Raji (cell line): ENCODE measurements at regions not wholly inside any gene's neighbourhood (a gene's known extent, or its start where the extent isn't known, plus 50 kb on each side); places are given as distances from the start of the nearest gene placed in this dataset.

Source experiments
- POLR2A ChIP-seq: IDR thresholded peaks from 2 replicates; pipeline ENCODE4 v1.6.1; 2011; ENCODE audit warnings: low read depth, low read length, control low read depth; ENCODE audit not compliant: insufficient read depth

DNA sequence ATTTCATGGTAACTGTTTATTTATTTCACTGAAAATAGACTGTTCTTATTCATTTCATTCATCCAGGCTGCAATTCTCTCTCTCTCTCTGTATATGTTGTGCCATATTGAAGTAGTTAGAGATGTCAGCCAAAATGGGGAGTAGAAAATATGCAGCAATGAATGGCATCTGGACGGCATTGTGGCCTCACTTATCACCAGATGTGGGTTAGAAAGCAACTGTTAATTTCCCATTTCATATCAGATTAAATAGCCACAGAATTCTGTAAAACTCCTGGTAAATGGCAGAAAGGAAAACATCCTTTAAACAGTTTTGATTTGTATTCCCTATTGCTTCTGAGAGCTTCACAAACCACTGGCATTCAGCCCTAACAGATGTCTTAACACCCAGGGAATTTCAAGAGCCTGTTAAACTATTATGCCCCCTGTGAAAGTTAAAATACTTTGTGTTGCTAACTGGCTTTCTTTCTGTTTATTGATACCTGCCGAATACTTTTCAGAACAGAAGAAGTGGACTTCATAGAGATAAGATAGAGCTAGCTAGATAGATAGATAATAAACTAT is 1763.3 kb upstream of the MIR17HG start:
- TF ChIP-seq POLR2A: no peak

DNA sequence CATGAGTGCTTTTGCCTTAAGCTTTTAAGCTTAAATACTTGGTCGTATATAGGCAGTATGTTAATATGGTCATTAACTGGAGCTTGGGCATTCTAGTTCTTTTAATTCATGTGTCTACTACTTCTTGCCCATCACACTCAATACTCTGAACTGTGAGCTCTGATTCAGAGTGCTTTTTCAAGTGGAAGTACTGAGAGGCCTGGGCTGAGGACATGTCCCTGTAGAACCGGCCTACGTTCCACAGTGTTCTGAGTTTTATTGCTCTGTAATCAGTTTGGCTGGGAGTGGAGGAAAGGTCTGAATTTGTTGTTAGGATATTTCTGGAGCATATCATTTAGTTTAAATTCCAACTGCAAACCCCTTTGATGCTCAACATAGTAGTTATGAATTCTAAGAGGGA is 1744.8 kb upstream of the MIR17HG start:
- TF ChIP-seq POLR2A: no peak

DNA sequence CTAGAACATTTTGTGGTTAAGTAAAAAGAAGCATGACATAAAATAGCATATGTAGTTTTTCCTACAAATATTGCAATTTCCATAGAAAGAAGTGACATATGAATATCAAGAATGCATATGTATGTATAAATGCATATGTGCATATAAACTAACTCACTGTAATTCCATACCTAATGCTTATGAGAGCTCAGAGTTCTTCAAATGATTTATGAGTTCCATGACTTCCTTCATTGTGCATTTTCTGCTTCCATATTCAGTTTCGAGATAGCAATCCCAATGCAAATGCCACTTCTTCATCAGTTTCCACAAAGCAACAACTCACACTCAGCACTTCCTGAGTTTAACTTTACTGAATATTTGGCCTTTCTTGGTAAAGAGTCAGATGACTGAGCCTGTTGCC is 1744.3 kb upstream of the MIR17HG start:
- TF ChIP-seq POLR2A: no peak

DNA sequence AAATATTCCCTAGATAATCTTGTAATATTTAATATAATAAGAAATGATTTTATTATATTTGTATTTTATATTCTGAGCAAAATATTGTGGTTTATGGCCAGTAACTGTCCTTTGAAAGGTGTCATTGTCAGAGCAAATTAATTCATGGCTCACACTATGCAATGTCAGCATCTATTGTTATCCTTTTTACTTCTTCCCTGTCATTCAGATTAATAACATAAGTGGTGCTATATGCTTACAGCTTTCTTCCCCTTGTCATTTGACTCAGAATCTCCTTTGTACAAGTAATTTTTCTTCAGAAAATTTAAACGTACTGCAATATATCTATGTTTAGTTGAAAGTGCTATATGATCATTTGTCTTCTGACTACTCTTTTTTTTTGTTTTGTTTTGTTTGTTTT is 1738.2 kb upstream of the MIR17HG start:
- no peak for TF ChIP-seq POLR2A

DNA sequence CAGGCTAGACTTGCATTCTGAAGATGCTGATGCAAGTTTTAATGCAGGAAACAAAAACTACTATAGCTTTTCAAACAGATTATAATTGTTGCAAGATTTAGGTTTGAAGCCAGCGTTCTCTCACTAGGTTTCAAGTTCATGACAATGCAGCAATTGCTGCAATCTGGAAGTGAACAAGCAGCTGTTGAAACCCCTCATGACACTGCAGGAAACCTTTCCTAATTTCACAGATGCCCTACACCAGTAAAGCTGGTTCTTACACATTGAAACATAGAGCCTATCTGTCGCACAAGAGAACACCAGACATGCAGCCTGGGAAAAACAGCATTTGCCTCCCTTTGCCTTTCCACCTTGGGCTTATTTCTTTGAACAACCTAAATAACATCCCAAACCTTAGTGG is 1737.2 kb upstream of the MIR17HG start:
- no peak for TF ChIP-seq POLR2A

DNA sequence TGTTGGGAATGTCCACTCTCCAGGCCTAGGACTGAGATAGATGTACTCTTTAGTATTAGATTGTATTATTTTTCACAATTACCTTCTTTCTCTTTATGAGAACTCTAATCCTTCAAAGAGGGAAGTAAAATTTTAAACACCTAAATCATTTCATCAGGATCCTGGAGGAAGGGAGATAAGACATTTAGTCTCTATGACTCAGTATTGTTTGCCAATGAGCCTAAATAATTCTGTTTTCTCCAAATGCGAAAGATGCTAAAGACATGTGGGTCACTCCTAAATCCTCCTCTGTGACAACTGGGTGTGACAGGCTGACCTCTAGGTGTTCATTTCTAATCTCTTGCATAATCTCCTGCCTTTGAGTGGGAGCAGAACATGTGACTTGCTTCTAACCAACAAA is 1736.6 kb upstream of the MIR17HG start:
- no peak for TF ChIP-seq POLR2A

DNA sequence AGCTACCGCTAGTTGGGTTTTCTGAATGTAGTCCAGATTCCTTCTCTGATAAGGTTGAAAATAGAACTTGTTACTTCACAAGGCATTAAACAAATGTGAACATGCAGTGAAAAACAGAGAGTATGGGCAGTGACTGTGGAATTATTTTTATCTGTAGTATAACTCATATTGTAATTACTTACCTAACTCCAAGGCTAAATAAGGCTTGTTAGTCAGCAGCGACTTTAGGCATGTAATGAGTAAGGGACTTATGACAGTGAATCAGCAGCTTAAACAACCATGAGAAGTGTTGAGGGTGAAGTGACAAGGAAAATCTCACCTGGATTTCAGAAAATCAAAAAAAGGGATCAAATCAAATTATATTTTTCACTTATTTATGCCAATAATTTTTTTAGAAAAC is 1719.5 kb upstream of the MIR17HG start:
- TF ChIP-seq POLR2A: no peak

DNA sequence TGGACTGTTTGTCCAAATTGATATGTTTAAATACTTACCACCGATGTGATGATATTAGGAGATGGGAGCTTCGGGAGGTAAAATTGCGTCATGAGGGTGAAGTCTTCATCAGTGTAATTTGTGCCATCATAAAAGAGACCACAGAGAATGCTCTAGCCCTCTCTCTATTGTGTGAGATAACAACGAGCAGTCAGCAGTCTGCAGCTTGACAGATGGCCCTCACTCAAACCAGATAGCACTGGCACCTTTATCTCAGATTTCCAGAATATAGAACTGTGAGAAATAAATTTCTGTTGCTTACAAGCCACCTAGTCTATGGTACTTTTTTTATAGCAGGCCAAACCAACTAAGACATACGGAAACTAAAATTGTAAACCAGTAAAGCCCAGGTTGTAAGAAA is 1718.9 kb upstream of the MIR17HG start:
- TF ChIP-seq POLR2A: no peak

DNA sequence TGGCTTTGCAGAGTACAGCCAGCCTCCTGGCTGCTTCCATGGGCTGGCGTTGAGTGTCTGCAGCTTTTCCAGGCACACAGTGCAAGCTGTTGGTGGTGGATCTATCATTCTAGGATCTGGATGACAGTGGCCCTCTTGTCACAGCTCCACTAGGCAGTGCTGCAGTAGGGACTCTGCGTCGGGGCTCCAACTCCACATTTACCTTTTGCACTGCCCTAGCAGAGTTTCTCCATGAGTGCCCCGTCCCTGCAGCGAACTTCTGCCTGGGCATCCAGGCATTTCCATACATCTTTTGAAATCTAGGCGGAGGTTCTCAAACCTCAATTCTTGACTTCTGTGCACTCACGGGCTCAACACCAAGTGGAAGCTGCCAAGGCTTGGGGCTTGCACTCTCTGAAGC is 1697.3 kb upstream of the MIR17HG start:
- no peak for TF ChIP-seq POLR2A

DNA sequence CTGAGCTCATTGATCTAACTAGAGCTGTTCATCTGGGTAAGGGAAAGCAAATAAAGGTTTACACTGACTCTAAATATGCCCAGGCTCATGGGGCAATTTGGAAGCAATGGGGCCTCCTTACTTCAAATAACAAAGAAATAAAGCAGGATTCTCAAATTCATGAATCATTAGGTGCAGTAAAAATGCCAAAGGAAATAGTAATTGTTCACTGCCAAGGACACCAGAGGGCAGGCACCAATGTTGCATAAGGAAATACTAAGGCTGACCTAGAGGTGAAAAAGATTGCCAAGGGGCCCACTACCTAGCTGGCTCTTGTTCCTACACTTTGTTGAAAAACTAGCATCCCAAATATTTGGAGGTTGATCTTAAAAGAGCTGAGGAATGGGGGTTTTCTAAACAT is 1686.7 kb upstream of the MIR17HG start:
- TF ChIP-seq POLR2A: no peak

DNA sequence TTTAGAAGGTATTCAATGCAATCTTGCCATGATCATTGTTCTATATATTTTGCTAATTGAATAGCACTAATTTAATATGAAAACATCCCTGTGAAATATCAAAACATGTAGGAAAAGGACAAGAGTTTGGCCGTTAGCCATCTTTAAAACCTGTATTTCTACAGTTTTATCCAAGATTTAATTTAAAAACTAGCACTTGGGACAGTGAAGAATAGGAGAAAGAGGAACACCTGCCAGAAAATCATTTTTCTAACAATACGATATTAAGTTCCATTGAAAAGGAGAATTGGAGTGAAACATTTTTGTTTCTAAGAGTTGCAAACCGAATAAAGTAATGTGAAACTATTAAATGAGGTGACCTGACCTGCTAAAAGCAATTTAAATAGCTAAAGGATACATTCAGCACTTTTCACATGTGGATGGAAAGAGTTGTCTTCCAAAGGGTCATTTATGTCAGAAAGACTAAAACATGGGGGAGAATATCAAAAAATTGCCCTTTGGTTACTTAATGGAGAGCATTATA is 1673.6 kb upstream of the MIR17HG start:
- no peak for TF ChIP-seq POLR2A

DNA sequence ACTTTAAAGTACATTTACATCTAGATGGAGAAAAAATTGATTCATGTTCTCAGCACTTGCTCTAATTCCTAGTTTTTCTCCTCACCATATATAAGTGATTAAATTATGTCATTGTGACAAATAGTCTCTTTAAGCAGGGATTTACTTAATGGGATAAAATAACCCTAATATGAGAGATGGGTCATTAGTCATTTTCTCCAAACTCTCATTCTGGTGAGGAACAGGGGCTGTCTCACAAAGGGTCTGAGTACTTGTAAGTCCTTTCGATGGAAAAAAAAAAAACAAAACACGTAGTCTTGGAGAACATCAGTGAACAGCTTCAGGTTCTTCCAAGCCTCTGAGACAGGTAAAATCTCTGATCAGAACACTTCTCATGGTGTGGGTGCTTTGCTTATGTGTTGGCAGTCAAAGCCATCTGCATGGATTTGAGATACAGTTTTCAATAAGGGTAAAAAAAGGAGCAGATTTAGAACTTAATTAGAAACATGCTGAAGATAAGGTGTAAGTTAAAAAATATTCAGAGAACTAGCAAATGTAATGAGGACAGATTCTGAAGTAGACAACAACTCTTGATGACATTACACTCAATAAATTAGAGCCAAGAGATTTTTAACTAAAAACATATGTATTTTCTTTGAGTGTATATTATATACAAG is 1668.9 kb upstream of the MIR17HG start:
- TF ChIP-seq POLR2A: no peak

DNA sequence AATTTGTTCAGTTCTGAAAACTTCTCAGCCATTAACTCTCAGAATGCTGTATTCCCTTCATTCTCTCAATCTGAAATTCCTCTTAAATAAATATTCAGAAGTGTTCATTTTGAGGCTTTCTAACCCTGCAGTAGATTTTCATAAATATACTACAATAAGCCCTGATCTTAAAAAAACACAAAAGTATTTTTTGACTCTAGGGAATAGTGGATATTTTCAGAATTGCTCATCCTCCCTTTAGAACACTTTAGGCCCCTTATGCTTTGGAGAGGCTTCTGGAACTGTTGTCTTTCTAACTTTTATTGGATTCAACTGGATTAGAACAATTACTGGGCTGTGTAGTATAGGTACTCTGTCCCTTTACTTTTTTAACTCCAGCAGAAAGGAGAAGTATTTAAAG is 1662.6 kb upstream of the MIR17HG start:
- no peak for TF ChIP-seq POLR2A

DNA sequence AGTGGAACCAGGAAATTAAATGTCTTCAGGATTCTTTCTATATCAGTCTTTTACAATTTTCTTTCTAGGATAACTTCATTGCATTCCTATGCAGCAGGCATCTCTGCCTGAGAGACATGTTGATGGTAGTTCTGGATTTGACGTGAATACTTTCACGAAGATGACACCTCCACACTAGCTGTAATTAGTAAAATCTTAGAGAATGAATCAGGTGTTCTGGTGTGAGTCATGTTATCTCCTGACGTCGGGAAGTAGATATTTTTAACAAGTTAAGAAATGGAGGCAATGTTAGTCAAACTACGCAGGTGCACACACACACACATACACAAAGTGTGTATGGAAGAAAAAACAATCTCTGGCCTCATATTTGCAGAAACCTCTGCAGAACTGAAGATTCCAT is 1661.3 kb upstream of the MIR17HG start:
- no peak for TF ChIP-seq POLR2A

DNA sequence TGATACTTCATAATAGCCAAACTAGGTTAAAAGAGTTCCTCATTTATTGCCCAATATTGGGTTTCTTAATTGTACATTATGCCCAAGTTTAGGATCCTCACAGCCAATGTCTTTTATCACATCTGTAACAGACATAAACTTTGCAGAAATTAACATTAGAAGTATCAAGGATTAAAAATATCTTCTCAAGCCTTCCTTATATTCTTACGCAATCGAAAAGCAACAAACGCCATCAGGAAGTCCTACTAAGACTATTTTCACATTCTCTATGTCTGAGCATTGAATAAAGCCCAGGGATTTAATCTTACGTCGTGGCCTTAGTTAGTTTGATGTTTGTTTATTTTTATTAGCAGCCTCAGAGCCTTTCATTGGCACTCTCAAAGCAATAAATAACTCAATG is 1660.4 kb upstream of the MIR17HG start:
- TF ChIP-seq POLR2A: no peak

DNA sequence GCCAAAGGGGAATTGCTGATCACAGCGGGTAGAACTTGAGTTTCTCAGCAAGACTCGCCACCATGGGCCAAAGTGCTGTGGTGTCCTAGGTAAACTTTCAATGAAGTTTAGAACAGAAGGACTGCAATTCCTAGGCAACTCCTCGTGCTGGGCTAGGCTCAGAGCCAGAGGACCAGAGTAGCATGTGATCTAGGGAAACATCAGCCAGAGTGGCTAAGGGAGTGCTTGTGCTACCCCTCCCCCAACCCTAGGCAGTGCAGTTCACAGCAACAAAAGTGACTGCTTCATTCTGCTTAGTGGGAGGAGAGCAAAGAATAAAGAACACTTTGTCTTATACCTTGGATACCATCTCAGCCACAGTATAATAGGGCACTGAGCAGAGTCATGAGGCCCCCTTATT is 1658.6 kb upstream of the MIR17HG start:
- no peak for TF ChIP-seq POLR2A

DNA sequence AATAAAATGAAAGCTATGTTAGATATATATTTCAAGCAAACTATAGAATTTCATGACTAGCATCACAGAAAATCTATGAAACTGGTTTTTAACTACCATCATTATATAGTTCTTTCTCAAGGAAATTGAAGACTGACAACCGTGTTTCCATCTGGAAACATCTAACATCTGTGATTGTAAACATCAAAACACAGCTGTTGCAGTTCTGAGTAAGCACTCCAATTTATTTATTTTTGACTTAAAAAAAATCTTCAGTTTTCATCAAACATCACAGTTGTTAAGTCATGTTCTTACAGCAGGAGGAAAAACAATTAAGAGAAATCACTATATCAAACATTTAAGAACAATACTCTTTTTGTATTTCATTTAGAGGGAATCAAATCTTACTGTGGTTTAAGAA is 1653.0 kb upstream of the MIR17HG start:
- TF ChIP-seq POLR2A: no peak

DNA sequence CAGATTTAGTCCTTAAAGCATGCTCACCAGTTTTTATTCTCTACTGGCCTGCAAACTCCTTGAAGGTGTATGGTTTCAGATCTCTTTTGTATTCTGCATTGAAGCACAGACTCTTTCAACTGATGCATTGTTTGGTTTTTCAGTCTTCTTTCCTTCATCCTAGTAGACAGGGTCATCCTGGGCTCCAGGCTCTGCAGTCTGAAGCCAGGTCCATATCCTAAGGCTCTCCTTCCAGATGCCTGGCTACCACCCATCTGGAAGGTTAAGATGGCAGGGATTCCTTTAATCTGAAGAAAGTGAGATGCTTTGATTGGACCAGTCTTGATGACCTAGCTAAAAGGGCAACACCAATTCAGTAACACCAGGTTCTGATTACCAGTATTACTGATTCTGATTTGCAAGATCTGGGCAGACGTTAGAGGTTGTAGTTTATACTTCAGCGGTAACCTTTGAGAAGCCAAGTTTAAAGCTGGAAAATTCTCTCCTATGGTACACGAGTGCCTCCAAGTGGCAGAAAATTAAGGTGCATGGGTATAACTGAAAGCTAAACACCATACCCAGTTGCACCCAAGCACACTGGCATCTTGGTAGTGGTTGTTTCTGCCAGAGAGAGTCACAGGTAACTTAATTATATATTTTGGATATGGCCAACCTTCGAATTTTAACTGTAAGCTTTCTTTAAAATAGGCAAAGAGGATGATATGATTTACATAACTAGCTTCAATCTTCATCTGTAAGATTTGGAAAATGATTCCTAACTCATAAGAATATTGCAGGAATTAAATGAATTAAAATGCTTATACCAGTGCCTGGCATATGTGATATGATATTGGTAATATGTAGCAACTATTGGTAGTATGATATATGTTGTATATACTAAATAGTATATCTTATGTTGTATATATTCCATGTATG is 1651.9 kb upstream of the MIR17HG start:
- TF ChIP-seq POLR2A: no peak
